ENCODE measurements at regions not wholly inside any gene's neighbourhood (a gene's known extent, or its start where the extent isn't known, plus 50 kb on each side); places are given as distances from the start of the nearest gene placed in this dataset.

DNA sequence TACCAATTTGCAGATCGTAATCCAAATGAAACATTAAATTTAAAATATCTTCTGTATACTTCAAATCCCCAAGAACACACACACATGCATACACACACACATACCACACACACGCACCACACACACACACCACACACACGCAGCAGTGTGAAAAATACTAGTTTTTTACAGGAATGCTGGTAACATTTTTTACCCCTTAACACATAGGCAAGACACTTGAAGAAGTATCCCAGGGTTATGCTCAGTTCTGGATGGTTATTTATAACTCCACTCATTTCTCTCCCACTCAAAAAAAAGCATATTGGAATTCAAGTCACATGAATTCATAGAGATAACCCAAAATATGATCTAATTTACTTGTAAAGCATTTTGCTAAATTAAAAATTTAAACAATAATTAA is 325.5 kb upstream of the SLC7A11 start:
- TF ChIP-seq, protein P1, sequence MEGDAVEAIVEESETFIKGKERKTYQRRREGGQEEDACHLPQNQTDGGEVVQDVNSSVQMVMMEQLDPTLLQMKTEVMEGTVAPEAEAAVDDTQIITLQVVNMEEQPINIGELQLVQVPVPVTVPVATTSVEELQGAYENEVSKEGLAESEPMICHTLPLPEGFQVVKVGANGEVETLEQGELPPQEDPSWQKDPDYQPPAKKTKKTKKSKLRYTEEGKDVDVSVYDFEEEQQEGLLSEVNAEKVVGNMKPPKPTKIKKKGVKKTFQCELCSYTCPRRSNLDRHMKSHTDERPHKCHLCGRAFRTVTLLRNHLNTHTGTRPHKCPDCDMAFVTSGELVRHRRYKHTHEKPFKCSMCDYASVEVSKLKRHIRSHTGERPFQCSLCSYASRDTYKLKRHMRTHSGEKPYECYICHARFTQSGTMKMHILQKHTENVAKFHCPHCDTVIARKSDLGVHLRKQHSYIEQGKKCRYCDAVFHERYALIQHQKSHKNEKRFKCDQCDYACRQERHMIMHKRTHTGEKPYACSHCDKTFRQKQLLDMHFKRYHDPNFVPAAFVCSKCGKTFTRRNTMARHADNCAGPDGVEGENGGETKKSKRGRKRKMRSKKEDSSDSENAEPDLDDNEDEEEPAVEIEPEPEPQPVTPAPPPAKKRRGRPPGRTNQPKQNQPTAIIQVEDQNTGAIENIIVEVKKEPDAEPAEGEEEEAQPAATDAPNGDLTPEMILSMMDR (IDR thresholded peaks at IDR 0.05) = no peak
- ATAC-seq (no peak), DNase-seq (no peak)
- Histone ChIP-seq H3K4me1 (peaks cover 0 to 16% (median 0%) of the 10 kb centered on the region in 9 donors), H3K27me3 (no peaks in the 10 kb centered on the region), H3K36me3 (no peaks in the 10 kb centered on the region), H3K4me3 (no peak overlapping the region), H3K27ac (no peak overlapping the region), H3K9me3 (no peaks in the 10 kb centered on the region)
- 60 to 72% methylated on average over 3 of the region's 3 CpGs for WGBS, 2 donors
- intact Hi-C loops (cut with DNase I) = no loop called here

DNA sequence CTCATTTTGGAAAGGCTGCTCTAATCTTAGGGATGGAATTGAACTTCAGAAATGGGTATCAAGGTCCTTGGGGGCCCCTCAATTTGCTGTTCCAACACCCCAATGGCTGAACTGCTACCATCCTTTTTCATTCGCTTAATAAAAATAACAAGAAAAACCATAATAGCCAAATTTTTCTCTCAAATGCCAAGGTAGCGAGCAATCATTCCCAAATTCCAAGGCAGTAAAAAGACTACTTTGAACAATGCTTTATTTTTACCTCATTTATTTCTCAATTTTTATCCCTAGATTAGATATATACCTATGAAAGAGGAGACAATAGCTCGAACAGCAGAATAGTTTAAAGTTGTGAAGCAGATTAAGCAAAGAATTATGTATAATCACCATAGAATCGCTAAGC is 323.4 kb upstream of the SLC7A11 start:
- no peak for DNase-seq
- Histone ChIP-seq H3K36me3 (no peaks in the 10 kb centered on the region), H3K27ac (no peak overlapping the region), H3K27me3 (no peaks in the 10 kb centered on the region), H3K9me3 (no peaks in the 10 kb centered on the region), H3K4me3 (no peak overlapping the region), H3K4me1 (peaks cover 0 to 27% (median 8%) of the 10 kb centered on the region in 9 donors)
- no peak for ATAC-seq
- WGBS, 2 donors = 93 to 96% methylated on average over 4 of the region's 4 CpGs
- TF ChIP-seq, protein P1 (IDR thresholded peaks at IDR 0.05) = no peak
- intact Hi-C loops (cut with DNase I) = no loop called here

DNA sequence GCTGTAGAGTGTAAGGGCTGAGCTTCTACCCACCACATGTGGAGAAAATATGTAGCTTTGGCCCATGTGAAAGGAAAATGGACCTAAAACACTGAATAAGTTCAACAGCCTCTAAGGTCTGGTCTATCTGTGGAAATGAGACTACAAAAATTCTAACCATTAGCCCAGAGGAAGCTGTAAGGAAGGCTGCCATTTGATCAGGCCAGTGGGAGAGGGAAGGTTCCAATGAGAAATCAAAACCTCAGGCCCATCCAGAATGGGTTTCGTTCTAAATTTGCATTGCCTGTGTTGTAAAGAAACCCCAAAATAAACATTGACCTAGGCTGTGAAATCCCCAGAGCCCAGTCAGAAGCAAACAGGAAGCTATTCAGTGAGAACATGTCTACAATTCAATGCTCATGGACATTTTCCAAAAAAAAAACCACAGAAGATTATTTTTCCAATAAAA is 320.4 kb upstream of the SLC7A11 start:
- H3K9me3 ChIP-seq = no peaks in the 10 kb centered on the region
- H3K4me1 ChIP-seq = peaks cover 0 to 17% (median 8%) of the 10 kb centered on the region in 9 donors
- 28 to 38% methylated on average over 1 of the region's 1 CpG for WGBS, 2 donors
- TF ChIP-seq, protein P1 (IDR thresholded peaks at IDR 0.05) = no peak
- ATAC-seq = peak in 6 of 8 donors; percentile 77 to 95 (median 84)
- DNase-seq = peak in 1 of 2 donors; percentile 42
- H3K36me3 ChIP-seq = no peaks in the 10 kb centered on the region
- peak overlapping the region in 7 of 10 donors; percentile 35 to 86 (median 59) for H3K27ac ChIP-seq
- no peak overlapping the region for H3K4me3 ChIP-seq
- no peaks in the 10 kb centered on the region for H3K27me3 ChIP-seq
- intact Hi-C loops (cut with DNase I) = loop anchor here in 1 of 10 donors (5.0 kb wide), 1 partner anchor 35 kb away; no protein-coding TSS in a partner anchor

DNA sequence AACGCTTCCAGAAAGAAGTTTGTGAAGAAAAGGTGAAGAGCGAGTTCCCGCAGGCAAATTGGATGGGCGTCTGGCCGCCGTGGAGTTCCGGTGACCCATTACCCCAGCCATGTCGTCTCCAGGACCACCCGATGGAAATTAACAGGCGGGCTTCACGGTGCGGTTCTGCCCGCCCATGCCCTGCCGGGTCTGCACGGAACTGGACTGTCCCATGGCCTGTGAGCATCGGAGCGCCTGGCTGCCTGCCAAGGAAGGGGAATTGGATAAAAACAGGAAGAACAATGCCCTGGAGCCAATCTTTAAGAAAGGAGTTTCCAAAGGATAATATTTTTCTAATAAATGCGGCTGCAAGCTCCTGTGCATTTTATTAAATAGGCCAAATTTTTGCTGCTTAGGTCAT is 319.8 kb upstream of the SLC7A11 start:
- peak overlapping the region in 6 of 10 donors; percentile 59 to 86 (median 64) for H3K27ac ChIP-seq
- peaks cover 0 to 16% (median 8%) of the 10 kb centered on the region in 9 donors for H3K4me1 ChIP-seq
- H3K36me3 ChIP-seq = no peaks in the 10 kb centered on the region
- no peak overlapping the region for H3K4me3 ChIP-seq
- TF ChIP-seq, protein P1 (IDR thresholded peaks at IDR 0.05) = no peak
- ATAC-seq (peak in 2 of 8 donors; percentile 33 to 37), DNase-seq (peak; percentile 33 to 54)
- intact Hi-C loops (cut with DNase I) = loop anchor here in 1 of 10 donors (5.0 kb wide), 1 partner anchor 35 kb away; no protein-coding TSS in a partner anchor
- H3K27me3 ChIP-seq = no peaks in the 10 kb centered on the region
- 67 to 79% methylated on average over 17 to 18 of the region's 18 CpGs for WGBS, 2 donors
- H3K9me3 ChIP-seq = no peaks in the 10 kb centered on the region

Data from heart right ventricle (tissue), 16 donors.